HG03342 (cell line): ENCODE measurements at regions not wholly inside any gene's neighbourhood (a gene's known extent, or its start where the extent isn't known, plus 50 kb on each side); places are given as distances from the start of the nearest gene placed in this dataset.
"Not testable (repeated sequence)": the region's sequence is repeated elsewhere in the genome, so short reads cannot be mapped to it uniquely, and the experiment has no call there.

Experiments
- ATAC-seq: cut with Tn5 transposase; IDR thresholded peaks from one replicate; pipeline ENCODE4 v1.9.1; 2021; ENCODE audit warnings: mild to moderate bottlenecking, moderate library complexity; ENCODE audit not compliant: unreplicated experiment

DNA sequence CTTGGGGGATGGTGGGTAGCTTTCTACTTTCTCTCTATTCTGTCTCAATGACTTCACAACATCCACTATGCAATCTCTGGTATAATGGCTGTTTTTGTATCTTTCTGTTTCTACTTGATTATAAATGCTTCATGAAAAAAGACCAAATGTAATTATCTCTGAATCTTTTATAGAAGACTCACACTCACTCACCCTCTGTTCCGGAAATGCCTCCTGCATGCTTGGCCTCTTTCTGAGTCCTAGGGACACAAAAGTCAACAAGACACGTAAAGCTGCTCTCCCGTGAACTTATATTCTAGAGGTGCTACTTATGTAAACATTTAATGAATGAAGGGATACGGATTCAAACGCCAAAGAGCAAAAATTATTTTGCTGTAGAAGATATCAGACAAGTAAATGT, 502.2 kb upstream of the SOX11 start:
- ATAC-seq: no peak

DNA sequence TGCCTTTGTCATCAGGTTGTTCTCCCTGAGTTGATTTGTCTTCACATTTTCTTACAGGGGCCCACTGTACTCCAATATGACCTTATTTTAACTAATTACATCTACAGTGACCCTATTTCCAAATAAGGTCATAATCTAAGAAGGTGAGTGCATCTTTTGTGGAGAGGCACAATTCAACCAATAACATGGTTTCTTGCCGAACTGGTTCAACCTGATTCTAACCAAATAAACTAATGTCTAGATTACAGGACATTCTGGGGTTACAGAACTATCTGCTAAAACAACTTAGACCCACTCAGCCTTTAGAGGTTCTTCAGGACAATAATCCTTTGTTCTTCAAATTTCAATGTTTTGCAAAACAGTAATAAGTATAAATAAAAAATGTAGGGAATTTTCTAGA, 496.5 kb upstream of the SOX11 start:
- ATAC-seq: no peak

- no peak for ATAC-seq
These were observed 488.9 kb upstream of the SOX11 start for GRCh38 chr2:5203134-5203755.

DNA sequence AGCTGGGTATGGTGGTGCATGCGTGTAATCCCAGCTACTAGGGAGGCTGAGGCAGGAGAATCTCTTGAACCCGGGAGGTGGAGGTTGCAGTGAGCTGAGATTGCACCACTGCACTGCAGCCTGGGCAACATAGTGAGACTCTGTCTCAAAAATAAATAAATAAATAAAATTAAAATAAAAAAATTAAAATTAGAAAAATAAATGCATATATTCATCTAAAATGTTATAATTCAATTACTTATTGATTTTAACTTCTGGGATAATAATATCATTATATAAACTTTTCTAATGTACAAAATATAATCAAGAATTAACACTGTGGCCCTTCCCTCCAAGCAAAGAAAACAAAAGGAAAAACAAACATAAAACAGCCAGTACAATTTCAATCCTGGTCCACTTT, 485.4 kb upstream of the SOX11 start:
- not testable (repeated sequence) for ATAC-seq

DNA sequence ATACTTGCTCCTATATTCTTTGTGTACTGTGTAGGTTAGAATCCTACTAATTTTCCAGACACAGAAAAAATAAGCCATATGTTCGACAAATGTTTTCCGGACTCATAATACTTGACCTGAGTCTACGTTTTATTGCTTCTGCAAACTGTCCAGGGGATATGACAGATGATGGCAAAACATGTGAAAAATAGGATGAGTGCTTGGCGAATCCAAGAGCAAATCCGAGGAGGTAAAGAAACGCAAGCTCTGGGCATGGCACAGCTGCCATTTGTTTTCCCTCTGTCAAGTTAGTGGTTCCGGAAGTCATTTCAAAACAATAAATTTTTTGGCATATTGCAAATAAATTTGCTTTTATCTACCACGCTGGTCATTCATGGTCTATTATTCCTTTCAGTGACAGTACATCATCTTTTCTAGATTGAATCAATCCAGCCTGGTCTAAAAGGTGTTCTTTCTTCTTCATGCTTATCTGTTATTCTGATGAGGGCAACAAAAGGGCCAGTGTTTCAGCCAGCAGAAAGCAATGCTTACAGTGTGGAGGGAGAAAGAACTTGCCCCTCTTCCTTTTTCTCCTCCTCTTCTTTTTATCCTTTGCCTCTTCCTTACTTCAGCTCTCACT, 476.1 kb upstream of the SOX11 start:
- no peak for ATAC-seq

- no peak for ATAC-seq
These were observed 465.0 kb upstream of the SOX11 start for GRCh38 chr2:5227062-5227699.

DNA sequence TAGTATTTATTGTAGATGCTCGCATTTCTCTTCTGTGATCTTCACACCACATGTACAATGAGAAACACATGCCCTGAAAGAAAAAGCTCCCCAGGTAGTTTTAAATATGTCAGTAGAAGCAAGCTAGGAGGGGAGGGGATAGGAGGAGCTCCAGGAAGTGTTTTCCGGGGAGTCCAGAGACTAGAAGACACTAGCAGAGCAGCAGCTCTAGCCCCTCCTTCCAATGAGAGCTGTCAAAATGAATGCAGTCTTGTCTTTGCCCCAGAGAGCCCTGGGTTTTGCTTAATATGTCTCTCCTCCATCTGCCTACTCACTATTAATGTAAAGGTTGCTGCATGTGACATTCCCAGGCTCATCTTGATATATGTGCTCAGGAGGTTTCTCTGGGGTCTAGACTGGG, 462.6 kb upstream of the SOX11 start:
- no peak for ATAC-seq

- no peak for ATAC-seq
These were observed 461.7 kb upstream of the SOX11 start for GRCh38 chr2:5230444-5230843.

GRCh38 chr2:5230855-5231254, 461.3 kb upstream of the SOX11 start:
- ATAC-seq: no peak

DNA sequence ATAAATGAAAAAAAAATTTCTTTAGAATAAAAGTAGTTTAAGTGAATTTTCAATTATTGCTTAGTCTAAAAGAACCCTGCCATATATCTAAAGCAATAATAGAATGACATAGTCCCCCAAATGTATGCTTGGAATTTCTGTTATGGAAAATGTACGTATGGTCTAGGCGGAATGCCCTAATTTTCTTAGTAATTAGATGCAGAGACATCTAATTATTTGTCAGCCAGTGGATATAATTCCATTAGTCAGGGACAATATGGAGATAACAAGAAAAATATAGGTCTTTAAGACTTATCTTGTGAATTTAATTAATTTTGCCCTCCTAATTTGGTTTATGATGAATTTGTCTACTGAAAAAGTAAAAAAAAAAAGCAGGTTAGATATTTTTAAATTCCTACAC, 460.9 kb upstream of the SOX11 start:
- no peak for ATAC-seq

DNA sequence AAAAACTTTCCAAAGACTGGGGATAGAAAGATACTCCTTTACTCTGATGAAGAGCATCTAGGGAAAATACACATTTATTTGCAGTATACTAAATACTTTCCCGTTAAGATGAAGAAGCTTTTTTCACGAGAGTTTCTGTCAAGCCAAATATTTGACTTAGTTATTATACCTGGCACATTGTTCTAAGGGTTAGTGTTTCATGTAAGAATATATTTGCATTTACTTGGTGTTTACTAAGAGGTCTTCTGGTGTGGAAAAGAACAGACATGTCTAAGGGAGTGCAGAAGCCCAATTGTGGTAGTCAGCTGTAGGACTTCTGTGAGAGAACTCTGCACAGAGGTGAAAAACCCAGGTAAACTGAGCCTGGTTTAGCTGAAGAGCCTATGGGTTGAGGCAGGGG, 457.6 kb upstream of the SOX11 start:
- ATAC-seq: no peak

DNA sequence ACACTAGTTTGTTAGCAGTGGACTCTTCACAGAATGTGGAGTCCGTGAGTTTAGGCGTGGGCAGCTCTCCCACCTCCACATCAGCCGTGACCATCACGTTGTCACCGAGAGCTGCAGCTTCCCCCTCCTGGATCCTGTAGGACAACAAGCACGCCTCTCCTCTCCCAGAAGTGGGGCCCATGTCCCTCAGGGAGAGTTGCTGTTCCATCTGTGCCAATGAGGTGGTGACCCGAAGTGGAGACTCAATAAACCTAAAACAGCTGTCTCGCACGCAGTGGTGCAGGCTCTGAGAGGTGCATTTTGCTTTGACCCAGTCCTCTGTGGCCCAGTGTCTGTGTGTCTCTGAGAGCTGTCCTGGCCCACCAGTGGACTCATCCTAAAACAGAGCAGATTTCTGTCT, 456.5 kb upstream of the SOX11 start:
- no peak for ATAC-seq

GRCh38 chr2:5236249-5236648, 455.9 kb upstream of the SOX11 start:
- ATAC-seq: no peak

- no peak for ATAC-seq
These were observed 449.4 kb upstream of the SOX11 start for GRCh38 chr2:5242751-5243150.

DNA sequence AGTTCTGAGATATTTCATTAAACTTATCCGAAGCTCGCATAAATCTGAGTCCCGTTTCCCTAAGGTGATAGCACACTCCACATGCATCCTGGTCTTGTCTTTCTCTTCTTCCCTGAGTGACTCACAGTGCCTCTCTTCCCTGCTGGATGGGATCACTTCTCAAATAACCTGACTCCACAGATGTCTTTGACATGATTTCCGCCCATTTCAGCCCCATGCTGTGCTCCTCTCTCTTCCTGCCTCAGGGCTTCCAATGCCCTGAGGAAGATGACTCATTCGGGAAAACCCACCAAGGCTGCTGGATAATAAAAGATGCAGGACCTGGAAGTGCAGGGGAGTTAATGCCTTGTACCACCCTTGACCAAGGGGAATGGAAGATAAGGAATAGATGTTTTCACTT, 441.7 kb upstream of the SOX11 start:
- ATAC-seq: no peak

DNA sequence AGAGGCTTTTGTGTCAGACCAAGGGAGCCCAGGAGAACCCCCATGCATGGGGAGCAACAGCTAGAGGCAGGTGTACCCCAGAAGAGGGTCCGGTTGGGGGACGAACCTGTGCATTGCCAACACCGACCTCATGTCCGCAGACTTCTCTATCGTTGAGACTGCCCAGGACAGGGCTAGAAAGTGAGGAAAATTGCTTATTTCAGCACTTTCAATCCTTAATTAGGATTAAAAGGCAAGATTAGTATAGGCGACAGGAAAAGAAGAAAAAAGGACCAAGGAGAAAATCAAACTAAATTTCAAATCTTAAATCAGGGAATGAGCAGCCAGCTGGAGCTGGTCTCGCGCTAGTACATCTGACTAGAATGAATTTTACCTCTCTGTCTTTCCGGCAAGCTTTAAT, 438.9 kb upstream of the SOX11 start:
- ATAC-seq: no peak

GRCh38 chr2:5254791-5255332, 437.3 kb upstream of the SOX11 start:
- no peak for ATAC-seq

DNA sequence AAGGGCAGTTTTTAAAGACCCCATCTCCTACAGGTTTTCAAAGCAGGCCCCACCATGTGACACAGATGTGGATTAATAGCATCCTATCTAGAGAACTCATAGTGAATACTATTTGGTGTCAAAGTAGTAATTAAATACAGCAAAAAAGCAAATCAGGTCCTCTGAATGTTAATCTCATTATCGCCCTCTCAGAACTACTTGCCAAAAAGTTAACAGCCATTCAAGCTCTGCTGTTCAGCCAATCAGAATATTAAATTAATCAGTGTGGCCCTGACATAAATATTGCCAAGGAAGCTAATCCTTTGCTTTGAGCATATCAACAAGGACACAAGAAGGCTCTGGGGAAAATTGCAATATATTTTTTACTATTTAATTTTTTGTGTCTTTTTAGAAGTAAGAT, 428.9 kb upstream of the SOX11 start:
- ATAC-seq: no peak

GRCh38 chr2:5264361-5264760, 427.8 kb upstream of the SOX11 start:
- no peak for ATAC-seq

GRCh38 chr2:5285061-5285460, 407.1 kb upstream of the SOX11 start:
- no peak for ATAC-seq

DNA sequence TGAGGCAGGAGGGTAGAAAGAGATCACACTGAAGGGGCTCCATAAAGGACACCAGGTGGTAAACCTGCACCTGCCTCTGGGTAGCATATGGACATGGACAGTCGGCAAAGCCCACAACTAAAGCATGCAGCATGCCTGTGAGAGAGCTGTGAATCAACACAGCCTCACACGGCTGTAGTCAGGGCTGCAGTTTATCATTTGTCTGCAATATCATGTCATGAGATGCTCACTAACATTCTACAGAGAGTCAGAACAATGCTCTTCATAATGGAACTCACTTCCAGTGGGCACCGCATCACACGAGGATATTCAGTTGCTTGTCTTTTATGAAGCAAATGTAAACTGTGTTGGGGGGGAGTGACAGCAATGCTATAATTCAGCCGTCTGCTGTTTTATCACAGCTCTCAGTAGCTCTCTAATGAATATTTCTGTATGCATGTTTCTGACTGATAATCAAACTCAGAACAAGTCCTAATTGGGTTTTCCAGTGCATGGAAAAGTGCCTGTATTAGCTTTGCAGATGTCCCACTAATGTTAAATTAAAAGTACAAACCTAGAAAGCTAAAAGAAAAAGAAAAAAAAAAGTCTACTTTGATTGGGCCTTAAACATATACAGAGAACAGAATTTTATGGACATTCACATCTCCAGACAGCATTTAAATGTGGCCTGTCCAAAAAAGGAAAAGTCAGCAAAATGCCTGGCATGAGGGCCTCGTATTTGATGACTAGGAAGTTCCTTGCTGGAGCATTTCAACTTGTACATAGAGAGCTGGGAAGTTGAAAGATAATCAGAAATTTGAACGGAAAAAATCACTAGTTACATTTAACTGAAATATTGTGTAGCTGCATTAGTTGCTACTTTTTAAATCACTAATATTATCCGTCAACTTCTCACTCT, 406.1 kb upstream of the SOX11 start:
- ATAC-seq: no peak
